ENCODE measurements at regions not wholly inside any gene's neighbourhood (a gene's known extent, or its start where the extent isn't known, plus 50 kb on each side); places are given as distances from the start of the nearest gene placed in this dataset.

DNA sequence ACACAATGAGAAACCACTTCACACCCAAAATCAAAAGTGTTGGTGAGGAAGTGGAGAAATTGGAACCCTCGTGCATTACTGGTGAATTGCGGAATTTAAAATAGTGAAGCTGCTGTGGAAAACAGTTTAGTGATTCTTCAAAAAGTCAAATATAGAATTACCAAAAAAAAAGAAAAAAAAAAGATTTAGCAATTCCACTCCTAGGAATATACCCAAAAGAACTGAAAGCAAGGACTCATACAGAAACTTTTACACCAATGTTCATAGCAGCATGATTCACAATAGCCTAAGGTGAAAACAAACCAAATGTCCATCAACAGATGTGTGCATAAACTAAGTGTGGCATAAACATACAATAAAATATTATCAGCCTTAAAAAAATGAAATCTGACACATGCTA lies 364.3 kb upstream of the FAM241A start:
- TF ChIP-seq POLR2AphosphoS5 (IDR thresholded peaks at IDR 0.05), result no peak
- no peak for TF ChIP-seq CTCF (IDR thresholded peaks at IDR 0.05)
- TF ChIP-seq POLR2A (IDR thresholded peaks at IDR 0.05), result no peak

All from suprapubic skin (tissue), 4 donors.